ENCODE measurements at regions not wholly inside any gene's neighbourhood (a gene's known extent, or its start where the extent isn't known, plus 50 kb on each side); places are given as distances from the start of the nearest gene placed in this dataset.

GRCh38 chr9:102445906-102446305 is 549.2 kb upstream of the CYLC2 start:
- no peak for TF ChIP-seq NFIC (IDR thresholded peaks at IDR 0.05)
- no peak for TF ChIP-seq YY1 (IDR thresholded peaks at IDR 0.05; ENCODE audit: low read depth)
- no peak for TF ChIP-seq TEAD4 (IDR thresholded peaks at IDR 0.05)
- no peak for TF ChIP-seq REST (IDR thresholded peaks at IDR 0.05; ENCODE audit: low read depth)
- no peak for TF ChIP-seq USF1 (IDR thresholded peaks at IDR 0.05)
- no peak for TF ChIP-seq EP300 (IDR thresholded peaks at IDR 0.05; ENCODE audit: borderline replicate concordance)
- no peak for TF ChIP-seq FOXM1 (IDR thresholded peaks at IDR 0.05; ENCODE audit: borderline replicate concordance, low read depth)

- TF ChIP-seq ZBTB7A (IDR thresholded peaks at IDR 0.05; ENCODE audit: low read depth) = no peak
- no peak for TF ChIP-seq MAX (IDR thresholded peaks at IDR 0.05)
- no peak for TF ChIP-seq CREB1 (IDR thresholded peaks at IDR 0.05; ENCODE audit: low read depth)
- no peak for TF ChIP-seq TAF1 (IDR thresholded peaks at IDR 0.05; ENCODE audit: low read depth)
- no peak for TF ChIP-seq EGR1 (IDR thresholded peaks at IDR 0.05)
- TF ChIP-seq CEBPB (IDR thresholded peaks at IDR 0.05) = no peak
- TF ChIP-seq FOXM1 (IDR thresholded peaks at IDR 0.05; ENCODE audit: borderline replicate concordance, low read depth) = no peak
- TF ChIP-seq RAD21 (IDR thresholded peaks at IDR 0.05; ENCODE audit: low read depth) = no peak
- no peak for TF ChIP-seq TCF12 (IDR thresholded peaks at IDR 0.05; ENCODE audit: low read depth)
- no peak for TF ChIP-seq EP300 (IDR thresholded peaks at IDR 0.05; ENCODE audit: borderline replicate concordance)
Observed at GRCh38 chr9:102445181-102445747, 549.9 kb upstream of the CYLC2 start.

- TF ChIP-seq EP300 (IDR thresholded peaks at IDR 0.05; ENCODE audit: borderline replicate concordance) (no peak), REST (IDR thresholded peaks at IDR 0.05; ENCODE audit: low read depth) (no peak), RAD21 (IDR thresholded peaks at IDR 0.05; ENCODE audit: low read depth) (no peak), CEBPB (IDR thresholded peaks at IDR 0.05) (no peak), CREB1 (IDR thresholded peaks at IDR 0.05; ENCODE audit: low read depth) (no peak), TEAD4 (IDR thresholded peaks at IDR 0.05) (no peak)
Observed at GRCh38 chr9:102439583-102439982, 555.5 kb upstream of the CYLC2 start.

GRCh38 chr9:102435427-102435826 is 559.7 kb upstream of the CYLC2 start:
- TF ChIP-seq EGR1 (IDR thresholded peaks at IDR 0.05) = no peak

- TF ChIP-seq RAD21 (IDR thresholded peaks at IDR 0.05; ENCODE audit: low read depth) (no peak), CREB1 (IDR thresholded peaks at IDR 0.05; ENCODE audit: low read depth) (no peak), FOXM1 (IDR thresholded peaks at IDR 0.05; ENCODE audit: borderline replicate concordance, low read depth) (no peak), EGR1 (IDR thresholded peaks at IDR 0.05) (no peak), REST (IDR thresholded peaks at IDR 0.05; ENCODE audit: low read depth) (no peak), EP300 (IDR thresholded peaks at IDR 0.05; ENCODE audit: borderline replicate concordance) (no peak), MAX (IDR thresholded peaks at IDR 0.05) (no peak), TEAD4 (IDR thresholded peaks at IDR 0.05) (no peak), TCF12 (IDR thresholded peaks at IDR 0.05; ENCODE audit: low read depth) (no peak)
Observed at GRCh38 chr9:102434545-102434944, 560.6 kb upstream of the CYLC2 start.

- TF ChIP-seq YY1 (IDR thresholded peaks at IDR 0.05; ENCODE audit: low read depth) (no peak), EGR1 (IDR thresholded peaks at IDR 0.05) (no peak), TCF12 (IDR thresholded peaks at IDR 0.05; ENCODE audit: low read depth) (no peak), CEBPB (IDR thresholded peaks at IDR 0.05) (no peak), RAD21 (IDR thresholded peaks at IDR 0.05; ENCODE audit: low read depth) (no peak), USF1 (IDR thresholded peaks at IDR 0.05) (no peak), ZBTB7A (IDR thresholded peaks at IDR 0.05; ENCODE audit: low read depth) (no peak), TAF1 (IDR thresholded peaks at IDR 0.05; ENCODE audit: low read depth) (no peak), NFIC (IDR thresholded peaks at IDR 0.05) (no peak), FOXM1 (IDR thresholded peaks at IDR 0.05; ENCODE audit: borderline replicate concordance, low read depth) (no peak), TEAD4 (IDR thresholded peaks at IDR 0.05) (no peak), EP300 (IDR thresholded peaks at IDR 0.05; ENCODE audit: borderline replicate concordance) (no peak), CREB1 (IDR thresholded peaks at IDR 0.05; ENCODE audit: low read depth) (no peak), REST (IDR thresholded peaks at IDR 0.05; ENCODE audit: low read depth) (no peak), MAX (IDR thresholded peaks at IDR 0.05) (no peak)
Observed at GRCh38 chr9:102428305-102428704, 566.8 kb upstream of the CYLC2 start.

Data from Ishikawa (cell line).